Trophoblast cell (in vitro differentiated cells and primary cell): ENCODE measurements at regions not wholly inside any gene's neighbourhood (a gene's known extent, or its start where the extent isn't known, plus 50 kb on each side); places are given as distances from the start of the nearest gene placed in this dataset.

Experiments
- DNase-seq, 2 donors: peaks; one replicate each; pipeline ENCODE4 v3.0.0-alpha.2; 2016
- H2AFZ ChIP-seq: 2 replicates; pipeline ENCODE4 v1.6.1; 2013; ENCODE audit warnings: low read length, moderate library complexity, mild to moderate bottlenecking; ENCODE audit not compliant: insufficient read depth, poor library complexity
- H2AK5ac ChIP-seq: 2 replicates; pipeline ENCODE4 v1.6.1; 2013; ENCODE audit warnings: mild to moderate bottlenecking, low read length
- H2BK120ac ChIP-seq: 2 replicates; pipeline ENCODE4 v1.6.1; 2013; ENCODE audit warnings: low read length, mild to moderate bottlenecking, moderate library complexity; ENCODE audit not compliant: insufficient read depth, poor library complexity
- H2BK12ac ChIP-seq: 2 replicates; pipeline ENCODE4 v1.6.1; 2013; ENCODE audit warnings: mild to moderate bottlenecking, low read length, moderate library complexity
- H2BK5ac ChIP-seq: 2 replicates; pipeline ENCODE4 v1.6.1; 2013; ENCODE audit warnings: low read length, low read depth, moderate library complexity, mild to moderate bottlenecking; ENCODE audit not compliant: poor library complexity
- H3K14ac ChIP-seq: 2 replicates; pipeline ENCODE4 v1.6.1; 2013; ENCODE audit warnings: mild to moderate bottlenecking, low read length
- H3K18ac ChIP-seq: 2 replicates; pipeline ENCODE4 v1.6.1; 2013; ENCODE audit warnings: mild to moderate bottlenecking, low read length
- H3K23ac ChIP-seq: 2 replicates; pipeline ENCODE4 v1.6.1; 2013; ENCODE audit warnings: low read length
- H3K27ac ChIP-seq: 2 replicates; pipeline ENCODE4 v1.5.1; 2013; ENCODE audit warnings: low read depth, mild to moderate bottlenecking, inconsistent platforms, low read length, moderate library complexity
- H3K27me3 ChIP-seq: 2 replicates; pipeline ENCODE4 v1.6.1; 2013; ENCODE audit warnings: inconsistent platforms, mild to moderate bottlenecking, low read length, moderate library complexity; ENCODE audit not compliant: insufficient read depth
- H3K36me3 ChIP-seq, 2 experiments: 1 replicate in 1 of 2; 2 replicates in 1 of 2; pipeline ENCODE4 v1.6.1; 2013; ENCODE audit warnings: low read length in 2 of 2, mild to moderate bottlenecking in 2 of 2, moderate library complexity in 1 of 2; ENCODE audit not compliant: insufficient read depth in 2 of 2, control insufficient read depth in 1 of 2
- H3K4ac ChIP-seq: 2 replicates; pipeline ENCODE4 v1.6.1; 2013; ENCODE audit warnings: low read depth, mild to moderate bottlenecking, low read length, moderate library complexity
- H3K4me1 ChIP-seq, 2 experiments: 1 replicate in 1 of 2; 2 replicates in 1 of 2; pipeline ENCODE4 v1.6.1; 2013; ENCODE audit warnings: low read length in 2 of 2, mild to moderate bottlenecking in 2 of 2, moderate library complexity in 1 of 2; ENCODE audit not compliant: insufficient read depth in 2 of 2, control insufficient read depth in 1 of 2
- H3K4me2 ChIP-seq: 2 replicates; pipeline ENCODE4 v1.6.1; 2013; ENCODE audit warnings: inconsistent platforms, mild to moderate bottlenecking, low read length, moderate library complexity
- H3K4me3 ChIP-seq: 2 replicates; pipeline ENCODE4 v1.5.1; 2013; ENCODE audit warnings: mild to moderate bottlenecking, low read depth, low read length, inconsistent platforms
- H3K79me1 ChIP-seq: one replicate; pipeline ENCODE4 v1.6.1; 2013; ENCODE audit warnings: low read length
- H3K79me2 ChIP-seq: 2 replicates; pipeline ENCODE4 v1.6.1; 2013; ENCODE audit warnings: low read length, mild to moderate bottlenecking; ENCODE audit not compliant: control insufficient read depth, insufficient read depth, poor library complexity
- H3K9ac ChIP-seq: 2 replicates; pipeline ENCODE4 v1.6.1; 2013; ENCODE audit warnings: mild to moderate bottlenecking, low read length
- H3K9me3 ChIP-seq: 2 replicates; pipeline ENCODE4 v1.6.1; 2013; ENCODE audit warnings: low read depth, mild to moderate bottlenecking, control low read depth, inconsistent platforms, low read length; ENCODE audit not compliant: insufficient read depth
- H4K12ac ChIP-seq: 2 replicates; pipeline ENCODE4 v1.6.1; 2013; ENCODE audit warnings: low read depth, mild to moderate bottlenecking, low read length, moderate library complexity
- H4K8ac ChIP-seq: 2 replicates; pipeline ENCODE4 v1.6.1; 2013; ENCODE audit warnings: low read depth, mild to moderate bottlenecking, low read length, moderate library complexity
- H4K91ac ChIP-seq: one replicate; pipeline ENCODE4 v1.6.1; 2013; ENCODE audit warnings: low read depth, mild to moderate bottlenecking, low read length, moderate library complexity
- WGBS: extraction: QIAGEN DNeasy Blood & Tissue Kit; methylation state at CpG from one replicate; pipeline ENCODE4 v1.1.7; 2013; ENCODE audit warnings: missing lambda C conversion rate; ENCODE audit not compliant: insufficient read length, insufficient coverage; ENCODE audit errors: extremely low coverage; 5-methylcytosine and 5-hydroxymethylcytosine counted together

GRCh38 chr5:68384936-68385594, 169.5 kb downstream of the PIK3R1 start:
- no peak overlapping the region for H3K27ac ChIP-seq
- no CpG with 5 or more reads among the region's 2 CpGs for WGBS

GRCh38 chr5:68385936-68386335, 170.4 kb downstream of the PIK3R1 start:
- WGBS: no CpG with 5 or more reads among the region's 2 CpGs
- no peak overlapping the region for H4K12ac ChIP-seq

More at GRCh38 chr5:68384936-68385594, 169.5 kb downstream of the PIK3R1 start:
- Histone ChIP-seq H3K9ac (no peak overlapping the region), H3K79me2 (no peaks in the 10 kb centered on the region), H4K8ac (no peak overlapping the region), H4K12ac (no peak overlapping the region), H3K4me1 (peaks cover 0 to 2% of the 10 kb centered on the region in 2 experiments), H2BK12ac (no peak overlapping the region), H3K79me1 (no peaks in the 10 kb centered on the region), H3K4me3 (no peak overlapping the region), H3K36me3 (no peaks in the 10 kb centered on the region), H3K18ac (no peak overlapping the region), H3K4me2 (no peak overlapping the region), H3K23ac (no peak overlapping the region), H3K27me3 (no peaks in the 10 kb centered on the region), H3K4ac (no peak overlapping the region), H2AFZ (no peak overlapping the region), H2BK5ac (no peak overlapping the region), H3K14ac (no peak overlapping the region), H2AK5ac (no peak overlapping the region), H3K9me3 (no peaks in the 10 kb centered on the region), H2BK120ac (no peak overlapping the region), H4K91ac (no peak overlapping the region)
- no peak for DNase-seq

GRCh38 chr5:68387074-68387796, 171.7 kb downstream of the PIK3R1 start:
- H4K12ac ChIP-seq: no peak overlapping the region
- peaks cover 0 to 2% of the 10 kb centered on the region in 2 experiments for H3K4me1 ChIP-seq
- no peak overlapping the region for H3K9ac ChIP-seq
- no peaks in the 10 kb centered on the region for H3K36me3 ChIP-seq
- H2BK5ac ChIP-seq: no peak overlapping the region
- H2BK120ac ChIP-seq: no peak overlapping the region
- H3K27ac ChIP-seq: no peak overlapping the region
- H3K79me1 ChIP-seq: no peaks in the 10 kb centered on the region
- H3K4me2 ChIP-seq: no peak overlapping the region
- no peak overlapping the region for H3K18ac ChIP-seq
- no peak overlapping the region for H2AK5ac ChIP-seq
- no peak overlapping the region for H3K14ac ChIP-seq
- no peak for DNase-seq
- H4K91ac ChIP-seq: no peak overlapping the region
- no peak overlapping the region for H2BK12ac ChIP-seq
- H2AFZ ChIP-seq: no peak overlapping the region
- H3K27me3 ChIP-seq: no peaks in the 10 kb centered on the region
- no peak overlapping the region for H3K4ac ChIP-seq
- H3K23ac ChIP-seq: no peak overlapping the region
- no peaks in the 10 kb centered on the region for H3K79me2 ChIP-seq
- H4K8ac ChIP-seq: no peak overlapping the region
- no CpG with 5 or more reads among the region's 4 CpGs for WGBS
- H3K9me3 ChIP-seq: no peaks in the 10 kb centered on the region
- H3K4me3 ChIP-seq: no peak overlapping the region

More at GRCh38 chr5:68385936-68386335, 170.4 kb downstream of the PIK3R1 start:
- no peaks in the 10 kb centered on the region for H3K79me2 ChIP-seq
- no peak overlapping the region for H2BK12ac ChIP-seq
- no peak overlapping the region for H3K4me3 ChIP-seq
- no peak overlapping the region for H2BK120ac ChIP-seq
- H3K9ac ChIP-seq: no peak overlapping the region
- no peaks in the 10 kb centered on the region for H3K9me3 ChIP-seq
- no peak overlapping the region for H4K91ac ChIP-seq
- no peak for DNase-seq
- no peaks in the 10 kb centered on the region for H3K79me1 ChIP-seq
- H2AK5ac ChIP-seq: no peak overlapping the region
- no peak overlapping the region for H3K18ac ChIP-seq
- no peaks in the 10 kb centered on the region for H3K27me3 ChIP-seq
- H4K8ac ChIP-seq: no peak overlapping the region
- H2AFZ ChIP-seq: no peak overlapping the region
- no peak overlapping the region for H2BK5ac ChIP-seq
- no peak overlapping the region for H3K4ac ChIP-seq
- no peak overlapping the region for H3K23ac ChIP-seq
- H3K27ac ChIP-seq: no peak overlapping the region
- no peak overlapping the region for H3K14ac ChIP-seq
- no peak overlapping the region for H3K4me2 ChIP-seq
- H3K4me1 ChIP-seq: peaks cover 0 to 2% of the 10 kb centered on the region in 2 experiments
- H3K36me3 ChIP-seq: no peaks in the 10 kb centered on the region

- WGBS: no CpG with 5 or more reads among the region's 3 CpGs
Measured at GRCh38 chr5:68389618-68390017, 174.1 kb downstream of the PIK3R1 start.

More at GRCh38 chr5:68389618-68390017, 174.1 kb downstream of the PIK3R1 start:
- no peak overlapping the region for H4K12ac ChIP-seq
- H3K9ac ChIP-seq: no peak overlapping the region
- no peak for DNase-seq
- H4K91ac ChIP-seq: no peak overlapping the region
- H3K14ac ChIP-seq: no peak overlapping the region
- no peak overlapping the region for H2BK5ac ChIP-seq
- no peaks in the 10 kb centered on the region for H3K79me2 ChIP-seq
- H3K4me3 ChIP-seq: no peak overlapping the region
- no peaks in the 10 kb centered on the region for H3K9me3 ChIP-seq
- no peak overlapping the region for H2AK5ac ChIP-seq
- no peaks in the 10 kb centered on the region for H3K27me3 ChIP-seq
- H4K8ac ChIP-seq: no peak overlapping the region
- H3K79me1 ChIP-seq: no peaks in the 10 kb centered on the region
- H2BK120ac ChIP-seq: no peak overlapping the region
- no peak overlapping the region for H3K27ac ChIP-seq
- no peak overlapping the region for H3K4me2 ChIP-seq
- no peak overlapping the region for H3K23ac ChIP-seq
- no peak overlapping the region for H3K18ac ChIP-seq
- peaks cover 0 to 2% of the 10 kb centered on the region in 2 experiments for H3K4me1 ChIP-seq
- H3K4ac ChIP-seq: no peak overlapping the region
- H3K36me3 ChIP-seq: no peaks in the 10 kb centered on the region
- H2BK12ac ChIP-seq: peak overlapping the region; percentile 2
- H2AFZ ChIP-seq: no peak overlapping the region
